Spleen (tissue), 11 donors: ENCODE measurements at regions not wholly inside any gene's neighbourhood (a gene's known extent, or its start where the extent isn't known, plus 50 kb on each side); places are given as distances from the start of the nearest gene placed in this dataset.

ENCODE experiments used
- DNase-seq: peaks from one replicate; pipeline ENCODE4 v3.0.0-alpha.2; 2020
- H3K27ac ChIP-seq, 8 donors: fragments of 200-600 bp; sonication (generic) in 7 of 8; 1 replicate in 4 of 8; 2 replicates in 4 of 8; pipeline versions ENCODE4 v1.5.0 to v1.8.0; 2016 to 2021; ENCODE audit warnings: inconsistent platforms in 4 of 8, mild to moderate bottlenecking in 4 of 8, moderate library complexity in 1 of 8
- H3K27me3 ChIP-seq, 7 donors: fragments of 200-600 bp; sonication (generic) in 6 of 7; replicated peaks in 1 of 7; 1 replicate in 4 of 7; 2 replicates in 3 of 7; pipeline versions ENCODE4 v1.5.0 to v1.8.0; 2016 to 2021; ENCODE audit warnings: inconsistent platforms in 3 of 7, mild to moderate bottlenecking in 1 of 7
- H3K36me3 ChIP-seq, 6 donors: fragments of 200-600 bp; sonication (generic) in 5 of 6; 1 replicate in 4 of 6; 2 replicates in 2 of 6; pipeline versions ENCODE4 v1.5.0 to v1.8.0; 2016 to 2021; ENCODE audit warnings: inconsistent platforms in 2 of 6
- H3K4me1 ChIP-seq, 6 donors: fragments of 200-600 bp; sonication (generic) in 5 of 6; 1 replicate in 3 of 6; 2 replicates in 3 of 6; pipeline versions ENCODE4 v1.5.0 to v1.8.0; 2016 to 2021; ENCODE audit warnings: inconsistent platforms in 3 of 6
- H3K4me3 ChIP-seq, 8 donors: fragments of 200-600 bp; sonication (generic) in 7 of 8; 1 replicate in 4 of 8; 2 replicates in 4 of 8; pipeline versions ENCODE4 v1.5.0 to v1.8.0; 2016 to 2021; ENCODE audit warnings: inconsistent platforms in 4 of 8, mild to moderate bottlenecking in 4 of 8, moderate library complexity in 2 of 8
- H3K9me3 ChIP-seq, 8 donors: fragments of 200-600 bp; sonication (generic) in 7 of 8; 1 replicate in 4 of 8; 2 replicates in 4 of 8; pipeline versions ENCODE4 v1.5.0 to v1.8.0; 2016 to 2021; ENCODE audit warnings: inconsistent platforms in 4 of 8
- POLR2A ChIP-seq, 3 donors: fragments of 450-650 bp; IDR thresholded peaks; one replicate each; pipeline ENCODE4 v1.5.1; 2017; ENCODE audit warnings: antibody characterized with exemption in 3 of 3, mild to moderate bottlenecking in 1 of 3
- POLR2AphosphoS5 ChIP-seq, 3 donors: sonication (generic); formaldehyde crosslinking; IDR thresholded peaks; one replicate each; pipeline ENCODE4 v1.5.1; 2017; ENCODE audit warnings: antibody characterized with exemption in 3 of 3
- WGBS, 5 donors: extraction: QIAGEN DNeasy Blood & Tissue Kit in 3 of 5; methylation state at CpG; one replicate each; pipeline versions ENCODE4 v1.1.5 to v1.1.7; 2013 to 2018; 5-methylcytosine and 5-hydroxymethylcytosine counted together
- intact Hi-C: fragments of 100-400 bp; cut with DNase I; formaldehyde crosslinking; loops from one replicate; pipeline ENCODE4 v1.15.0; 2023; ENCODE audit warnings: low total_unique reads
- TF ChIP-seq, protein P1 (sequence below), 11 experiments: fragments of 200-600 bp in 7 of 11; fragments of 450-650 bp in 4 of 11; sonication (generic) in 4 of 11; IDR thresholded peaks in 8 of 11; conservative IDR thresholded peaks in 3 of 11; 1 replicate in 7 of 11; 2 replicates in 4 of 11; pipeline versions ENCODE4 v1.4.0 to v1.8.0; 2016 to 2021; ENCODE audit warnings: antibody characterized with exemption in 11 of 11, inconsistent platforms in 4 of 11, mild to moderate bottlenecking in 1 of 11
- donor health status: healthy with polysubstance abuse.
- donor health status: DM: no; HTN: no; CAD: no; lungs with moderate emphysema.
- donor health status: DM: no; HTN: no; CAD: no.
- donor health status: Bipolar disorder and iron deficiency.
- donor health status: healthy.
- donor health status: DM: no; HTN: no; CAD: no.
- donor health status: DM: yes; HTN: yes; CAD: no.

DNA sequence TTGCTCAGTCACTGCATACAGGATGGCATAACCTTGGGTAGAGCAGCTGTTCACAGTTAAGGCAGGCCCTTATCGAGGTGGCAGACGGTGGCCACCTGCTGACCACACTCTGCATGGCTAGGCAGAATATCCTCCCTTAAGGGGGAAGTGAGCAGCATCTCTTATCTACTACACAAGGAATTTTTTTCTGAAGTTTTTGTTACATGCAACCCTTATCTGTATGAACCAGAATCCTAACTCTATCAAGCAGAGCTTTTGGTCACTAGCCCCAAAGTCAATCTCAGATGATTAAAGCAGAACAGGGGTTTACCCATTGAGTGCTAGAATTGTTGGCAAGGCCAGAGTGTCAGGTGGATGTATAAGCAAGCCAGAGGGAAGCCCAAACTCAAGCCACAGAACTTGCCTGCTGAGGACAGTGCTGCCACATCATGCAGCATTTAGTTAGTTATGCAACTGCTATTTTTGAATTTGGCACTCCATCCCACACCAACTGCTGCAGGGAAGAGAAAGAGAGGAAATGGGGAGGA, 192.8 kb downstream of the TBX5 start:
- Histone ChIP-seq H3K36me3 (no peaks in the 10 kb centered on the region), H3K4me1 (no peaks in the 10 kb centered on the region), H3K9me3 (peaks cover 0 to 4% (median 0%) of the 10 kb centered on the region in 8 donors), H3K27me3 (peaks cover 0 to 8% (median 0%) of the 10 kb centered on the region in 7 donors), H3K4me3 (no peak overlapping the region), H3K27ac (no peak overlapping the region)
- no peak for DNase-seq
- TF ChIP-seq, protein P1, sequence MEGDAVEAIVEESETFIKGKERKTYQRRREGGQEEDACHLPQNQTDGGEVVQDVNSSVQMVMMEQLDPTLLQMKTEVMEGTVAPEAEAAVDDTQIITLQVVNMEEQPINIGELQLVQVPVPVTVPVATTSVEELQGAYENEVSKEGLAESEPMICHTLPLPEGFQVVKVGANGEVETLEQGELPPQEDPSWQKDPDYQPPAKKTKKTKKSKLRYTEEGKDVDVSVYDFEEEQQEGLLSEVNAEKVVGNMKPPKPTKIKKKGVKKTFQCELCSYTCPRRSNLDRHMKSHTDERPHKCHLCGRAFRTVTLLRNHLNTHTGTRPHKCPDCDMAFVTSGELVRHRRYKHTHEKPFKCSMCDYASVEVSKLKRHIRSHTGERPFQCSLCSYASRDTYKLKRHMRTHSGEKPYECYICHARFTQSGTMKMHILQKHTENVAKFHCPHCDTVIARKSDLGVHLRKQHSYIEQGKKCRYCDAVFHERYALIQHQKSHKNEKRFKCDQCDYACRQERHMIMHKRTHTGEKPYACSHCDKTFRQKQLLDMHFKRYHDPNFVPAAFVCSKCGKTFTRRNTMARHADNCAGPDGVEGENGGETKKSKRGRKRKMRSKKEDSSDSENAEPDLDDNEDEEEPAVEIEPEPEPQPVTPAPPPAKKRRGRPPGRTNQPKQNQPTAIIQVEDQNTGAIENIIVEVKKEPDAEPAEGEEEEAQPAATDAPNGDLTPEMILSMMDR (IDR thresholded peaks at IDR 0.05 in 8 of 11, conservative IDR thresholded peaks at IDR 0.05 in 3 of 11): no peak
- TF ChIP-seq POLR2AphosphoS5 (IDR thresholded peaks at IDR 0.05) (no peak), POLR2A (IDR thresholded peaks at IDR 0.05) (no peak)
- intact Hi-C loops: no loop called here
- WGBS, 5 donors: 21 to 45% (median 28%) methylated on average over 2 of the region's 2 CpGs

DNA sequence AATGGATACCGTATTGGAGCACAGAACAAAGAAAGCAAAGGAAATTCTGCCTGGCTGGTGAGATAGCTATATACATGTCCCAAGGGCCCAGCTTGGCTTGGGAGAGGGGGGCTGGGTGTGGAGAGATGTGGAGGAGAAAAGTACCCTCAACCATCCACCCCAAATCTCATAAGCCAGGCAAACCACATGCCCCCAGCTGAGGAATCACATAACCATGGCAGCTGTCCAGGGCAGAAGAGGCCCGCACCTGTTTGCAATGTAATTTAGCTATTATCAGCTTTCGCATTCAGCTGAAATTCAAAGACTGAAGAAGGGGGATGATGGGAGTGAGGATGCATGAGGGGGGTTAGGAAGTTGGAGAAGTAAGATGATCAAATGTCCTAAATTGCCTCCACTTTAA, 196.1 kb downstream of the TBX5 start:
- Histone ChIP-seq H3K27ac (no peak overlapping the region), H3K4me3 (no peak overlapping the region), H3K36me3 (no peaks in the 10 kb centered on the region), H3K27me3 (peaks cover 0 to 5% (median 0%) of the 10 kb centered on the region in 7 donors), H3K9me3 (no peaks in the 10 kb centered on the region), H3K4me1 (no peaks in the 10 kb centered on the region)
- intact Hi-C loops: no loop called here
- 79 to 94% (median 88%) methylated on average over 3 of the region's 3 CpGs for WGBS, 5 donors
- TF ChIP-seq POLR2AphosphoS5 (IDR thresholded peaks at IDR 0.05) (no peak), POLR2A (IDR thresholded peaks at IDR 0.05) (no peak)
- TF ChIP-seq, protein P1 (IDR thresholded peaks at IDR 0.05 in 8 of 11, conservative IDR thresholded peaks at IDR 0.05 in 3 of 11): no peak
- no peak for DNase-seq

DNA sequence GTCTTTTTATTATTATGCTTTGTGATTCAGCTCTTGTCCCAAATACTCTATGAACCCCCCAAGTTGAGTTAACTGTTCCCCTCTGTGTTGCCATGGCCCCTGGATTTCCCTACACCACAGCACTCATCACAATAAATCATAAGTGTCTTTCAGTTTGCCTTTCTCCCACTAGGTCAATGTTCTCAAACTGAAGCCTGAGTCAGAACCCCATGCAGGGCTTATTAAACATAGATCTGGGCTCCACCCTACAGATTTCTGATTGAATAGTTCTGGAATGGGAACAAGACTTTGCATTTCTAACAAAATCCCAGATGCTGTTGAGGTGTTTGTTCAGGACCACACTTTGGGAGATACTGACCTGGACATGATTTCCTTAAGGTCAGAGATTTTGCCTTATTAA, 199.4 kb downstream of the TBX5 start:
- no peak overlapping the region for H3K4me3 ChIP-seq
- DNase-seq: no peak
- no peaks in the 10 kb centered on the region for H3K4me1 ChIP-seq
- intact Hi-C loops: no loop called here
- no peak overlapping the region for H3K27ac ChIP-seq
- no peaks in the 10 kb centered on the region for H3K9me3 ChIP-seq
- H3K36me3 ChIP-seq: no peaks in the 10 kb centered on the region
- TF ChIP-seq POLR2A (IDR thresholded peaks at IDR 0.05): no peak
- H3K27me3 ChIP-seq: peaks cover 0 to 9% (median 0%) of the 10 kb centered on the region in 7 donors

DNA sequence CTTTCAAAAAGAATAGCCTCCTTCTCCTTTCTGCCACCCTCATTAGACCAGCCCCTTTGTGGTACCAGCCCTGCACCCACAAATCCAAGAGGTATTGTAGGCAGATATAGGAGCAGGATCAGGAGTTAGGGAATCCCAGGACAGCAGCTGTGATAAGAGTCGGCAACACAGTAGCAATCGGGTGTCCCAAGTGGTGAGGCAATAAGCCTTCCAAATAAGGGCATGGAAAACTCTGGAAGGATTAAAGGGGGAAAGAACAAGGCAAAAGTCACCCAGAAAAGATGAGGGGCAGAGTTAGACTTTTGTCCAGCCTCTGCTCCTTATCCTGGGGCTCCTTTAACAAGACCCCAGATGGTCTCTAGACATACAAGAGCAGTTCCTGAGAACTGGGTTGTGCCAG, 204.2 kb downstream of the TBX5 start:
- TF ChIP-seq POLR2A (IDR thresholded peaks at IDR 0.05): no peak
- TF ChIP-seq, protein P1 (IDR thresholded peaks at IDR 0.05 in 8 of 11, conservative IDR thresholded peaks at IDR 0.05 in 3 of 11): no peak
- no peak for TF ChIP-seq POLR2AphosphoS5 (IDR thresholded peaks at IDR 0.05)
- peaks cover 0 to 31% (median 17%) of the 10 kb centered on the region in 8 donors for H3K9me3 ChIP-seq
- 66 to 80% (median 69%) methylated on average over 2 of the region's 2 CpGs for WGBS, 5 donors
- no peaks in the 10 kb centered on the region for H3K4me1 ChIP-seq
- DNase-seq: no peak
- H3K4me3 ChIP-seq: no peak overlapping the region
- H3K27me3 ChIP-seq: peaks cover 0 to 9% (median 0%) of the 10 kb centered on the region in 7 donors
- no peak overlapping the region for H3K27ac ChIP-seq
- H3K36me3 ChIP-seq: no peaks in the 10 kb centered on the region
- intact Hi-C loops: no loop called here

DNA sequence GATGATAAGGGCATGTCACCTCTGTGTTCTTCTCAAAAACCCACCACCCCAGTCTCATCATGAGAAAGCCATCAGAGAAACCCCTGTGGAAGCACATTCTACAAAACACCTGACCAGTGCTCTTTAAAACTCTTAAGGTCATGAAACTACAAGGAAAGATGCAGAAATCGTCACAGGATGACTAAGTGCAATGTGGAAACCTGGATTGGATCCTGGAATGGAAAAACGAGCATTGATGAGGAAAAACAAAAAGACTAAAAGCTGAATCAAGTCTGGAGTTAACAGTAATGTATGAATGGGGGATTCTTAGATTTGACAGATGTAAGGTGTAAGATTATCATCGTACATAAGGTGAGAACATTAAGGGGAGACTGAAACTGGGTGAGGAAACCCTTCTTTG, 211.0 kb downstream of the TBX5 start:
- Histone ChIP-seq H3K9me3 (peaks cover 0 to 28% (median 19%) of the 10 kb centered on the region in 8 donors), H3K36me3 (no peaks in the 10 kb centered on the region), H3K27ac (no peak overlapping the region), H3K27me3 (peaks cover 0 to 12% (median 0%) of the 10 kb centered on the region in 7 donors), H3K4me1 (no peaks in the 10 kb centered on the region), H3K4me3 (no peak overlapping the region)
- intact Hi-C loops: no loop called here
- WGBS, 5 donors: 41 to 63% (median 48%) methylated on average over 3 of the region's 3 CpGs
- DNase-seq: no peak
- no peak for TF ChIP-seq POLR2A (IDR thresholded peaks at IDR 0.05)
- TF ChIP-seq, protein P1 (IDR thresholded peaks at IDR 0.05 in 8 of 11, conservative IDR thresholded peaks at IDR 0.05 in 3 of 11): no peak
- TF ChIP-seq POLR2AphosphoS5 (IDR thresholded peaks at IDR 0.05): no peak
